Stomach (tissue), 4 donors: ENCODE measurements at regions not wholly inside any gene's neighbourhood (a gene's known extent, or its start where the extent isn't known, plus 50 kb on each side); places are given as distances from the start of the nearest gene placed in this dataset.

Experiments used
- CTCF ChIP-seq, 7 experiments: fragments of 450-650 bp in 4 of 7; fragments of 200-600 bp in 3 of 7; sonication (generic) in 3 of 7; IDR thresholded peaks; one replicate each; pipeline ENCODE4 v1.5.1; 2016 to 2019; ENCODE audit warnings: antibody characterized with exemption in 7 of 7, control low read depth in 2 of 7, mild to moderate bottlenecking in 1 of 7
- EP300 ChIP-seq: sonication (generic); formaldehyde crosslinking; IDR thresholded peaks from one replicate; pipeline ENCODE4 v1.6.1; 2017; ENCODE audit warnings: antibody characterized with exemption
- POLR2A ChIP-seq, 4 donors: fragments of 450-650 bp; IDR thresholded peaks; one replicate each; pipeline ENCODE4 v1.6.1; 2016; ENCODE audit warnings: antibody characterized with exemption in 4 of 4, control low read depth in 2 of 4, mild to moderate bottlenecking in 1 of 4, moderate library complexity in 1 of 4

DNA sequence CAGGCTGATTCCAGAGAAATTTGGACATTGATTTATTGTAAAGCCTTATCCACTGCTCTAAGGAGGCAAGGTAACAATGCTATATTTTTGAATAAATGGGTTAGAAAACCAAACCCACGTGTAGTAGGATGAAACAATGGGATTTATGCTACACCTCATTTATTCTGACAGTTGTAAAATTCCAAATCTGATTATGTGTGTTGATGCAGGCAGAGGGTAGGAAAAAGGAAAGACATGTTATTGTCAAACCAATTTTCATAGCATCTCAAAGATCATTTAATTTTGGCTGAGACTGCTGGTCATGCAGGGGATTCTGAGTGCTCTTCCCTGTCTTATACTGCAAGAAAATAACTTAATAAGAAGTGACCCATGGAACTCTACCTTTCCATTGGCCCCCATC is 1219.9 kb upstream of the SORCS1 start:
- no peak for TF ChIP-seq CTCF (IDR thresholded peaks at IDR 0.05)
- TF ChIP-seq POLR2A (IDR thresholded peaks at IDR 0.05), result no peak
- no peak for TF ChIP-seq EP300
